ENCODE measurements at regions not wholly inside any gene's neighbourhood (a gene's known extent, or its start where the extent isn't known, plus 50 kb on each side); places are given as distances from the start of the nearest gene placed in this dataset.
A peak's percentile ranks its signal among the peaks of the same experiment; 100 is the strongest.

GRCh38 chr16:13421726-13422125 is 498.2 kb upstream of the ERCC4 start:
- WGBS (ENCODE audit: insufficient coverage) = no CpG with 5 or more reads among the region's 3 CpGs

GRCh38 chr16:13425836-13426235 is 494.1 kb upstream of the ERCC4 start:
- H3K4me2 ChIP-seq (replicated peaks; ENCODE audit: extremely low read depth, low read length, poor library complexity, severe bottlenecking) = no peak overlapping the region
- no peak overlapping the region for H3K4me3 ChIP-seq (replicated peaks in 1 of 3; ENCODE audit: low read depth in 2 of 3, low read length in 3 of 3)
- no CpG with 5 or more reads among the region's 5 CpGs for WGBS (ENCODE audit: insufficient coverage)
- peak overlapping the region in 1 of 2 donors; percentile 13 for H3K4me3 Mint-ChIP-seq
- no peaks in the 10 kb centered on the region for H3K36me3 ChIP-seq (replicated peaks in 1 of 2; ENCODE audit: control insufficient read depth in 1 of 2, insufficient read depth in 2 of 2, low read length in 2 of 2)
- no peaks in the 10 kb centered on the region for H4K20me1 ChIP-seq (ENCODE audit: insufficient read depth, low read length)
- H3K79me2 ChIP-seq (ENCODE audit: insufficient read depth, low read length) = no peaks in the 10 kb centered on the region
- H2AFZ ChIP-seq (ENCODE audit: insufficient read depth, low read depth, low read length, poor library complexity, severe bottlenecking) = no peak overlapping the region
- peaks cover 13% of the 10 kb centered on the region for H3K4me1 Mint-ChIP-seq
- H3K9me3 ChIP-seq (replicated peaks in 1 of 2; ENCODE audit: control insufficient read depth in 1 of 2, insufficient read depth in 1 of 2, low read length in 2 of 2) = no peaks in the 10 kb centered on the region
- H3K27me3 Mint-ChIP-seq (ENCODE audit: low read depth in 3 of 3) = no peaks in the 10 kb centered on the region
- no peaks in the 10 kb centered on the region for H3K27me3 ChIP-seq (ENCODE audit: control insufficient read depth in 2 of 2, insufficient read depth in 2 of 2, low read length in 2 of 2)
- DNase-seq = peak in 2 of 3 donors; percentile 1 to 4
- H3K27ac Mint-ChIP-seq = peak overlapping the region in 1 of 7 donors; percentile 54
- no peak for TF ChIP-seq CTCF (IDR thresholded peaks at IDR 0.05)
- no peaks in the 10 kb centered on the region for H3K36me3 Mint-ChIP-seq
- H3K4me1 ChIP-seq (ENCODE audit: control insufficient read depth in 1 of 2, insufficient read depth in 2 of 2, low read length in 2 of 2) = peaks cover 3 to 9% of the 10 kb centered on the region in 2 donors
- no peak overlapping the region for H3K27ac ChIP-seq (ENCODE audit: low read depth in 1 of 2, low read length in 2 of 2)
- peaks cover 0 to 5% (median 3%) of the 10 kb centered on the region in 7 donors for H3K9me3 Mint-ChIP-seq
- H3K9ac ChIP-seq (ENCODE audit: insufficient read depth, low read length, poor library complexity, severe bottlenecking) = no peak overlapping the region
- intact Hi-C loops (cut with micrococcal nuclease) = no loop called here

More at GRCh38 chr16:13421726-13422125, 498.2 kb upstream of the ERCC4 start:
- no peak overlapping the region for H3K9ac ChIP-seq (ENCODE audit: insufficient read depth, low read length, poor library complexity, severe bottlenecking)
- H4K20me1 ChIP-seq (ENCODE audit: insufficient read depth, low read length) = no peaks in the 10 kb centered on the region
- H3K4me3 ChIP-seq (replicated peaks in 1 of 3; ENCODE audit: low read depth in 2 of 3, low read length in 3 of 3) = no peak overlapping the region
- H3K9me3 ChIP-seq (replicated peaks in 1 of 2; ENCODE audit: control insufficient read depth in 1 of 2, insufficient read depth in 1 of 2, low read length in 2 of 2) = no peaks in the 10 kb centered on the region
- peaks cover 3 to 9% of the 10 kb centered on the region in 2 donors for H3K4me1 ChIP-seq (ENCODE audit: control insufficient read depth in 1 of 2, insufficient read depth in 2 of 2, low read length in 2 of 2)
- Mint-ChIP-seq H3K9me3 (peaks cover 0 to 6% (median 2%) of the 10 kb centered on the region in 7 donors), H3K4me3 (no peak overlapping the region), H3K4me1 (peaks cover 18% of the 10 kb centered on the region), H3K27me3 (ENCODE audit: low read depth in 3 of 3) (no peaks in the 10 kb centered on the region), H3K36me3 (no peaks in the 10 kb centered on the region), H3K27ac (no peak overlapping the region)
- no peaks in the 10 kb centered on the region for H3K36me3 ChIP-seq (replicated peaks in 1 of 2; ENCODE audit: control insufficient read depth in 1 of 2, insufficient read depth in 2 of 2, low read length in 2 of 2)
- no peak overlapping the region for H3K27ac ChIP-seq (ENCODE audit: low read depth in 1 of 2, low read length in 2 of 2)
- no peaks in the 10 kb centered on the region for H3K27me3 ChIP-seq (ENCODE audit: control insufficient read depth in 2 of 2, insufficient read depth in 2 of 2, low read length in 2 of 2)
- intact Hi-C loops (cut with micrococcal nuclease) = no loop called here
- DNase-seq = no peak
- H2AFZ ChIP-seq (ENCODE audit: insufficient read depth, low read depth, low read length, poor library complexity, severe bottlenecking) = no peak overlapping the region
- no peaks in the 10 kb centered on the region for H3K79me2 ChIP-seq (ENCODE audit: insufficient read depth, low read length)
- no peak for TF ChIP-seq CTCF (IDR thresholded peaks at IDR 0.05)
- H3K4me2 ChIP-seq (replicated peaks; ENCODE audit: extremely low read depth, low read length, poor library complexity, severe bottlenecking) = no peak overlapping the region

All from CD14-positive monocyte (primary cell).